AG04449 (cell line): ENCODE measurements at regions not wholly inside any gene's neighbourhood (a gene's known extent, or its start where the extent isn't known, plus 50 kb on each side); places are given as distances from the start of the nearest gene placed in this dataset.
"Not testable (repeated sequence)": the region's sequence is repeated elsewhere in the genome, so short reads cannot be mapped to it uniquely, and the experiment has no call there.

Experiments
- CTCF ChIA-PET: fragments of 350-600 bp; formaldehyde crosslinking; extraction: SDS; loops from one replicate; lab custom pipeline; 2021; ENCODE audit warnings: antibody characterized with exemption; lab: Yijun Ruan, JAX
- POLR2A ChIA-PET: fragments of 400-600, 350-600 bp; formaldehyde crosslinking; extraction: SDS; loops from one replicate; lab custom pipeline; 2020; ENCODE audit warnings: antibody characterized with exemption, inconsistent platforms; lab: Yijun Ruan, JAX
- DNase-seq: peaks from one replicate; pipeline ENCODE4 v3.0.0-alpha.2; 2010; ENCODE audit warnings: low read depth, low spot score
- H3K4me3 ChIP-seq: 2 replicates; pipeline ENCODE4 v1.5.1; 2011; ENCODE audit warnings: low read depth, mild to moderate bottlenecking, control low read depth, low read length
- TF ChIP-seq, protein P1 (sequence below): IDR thresholded peaks from one replicate; pipeline ENCODE4 v1.5.1; 2011; ENCODE audit warnings: mild to moderate bottlenecking, moderate library complexity, low read length, control low read depth, inconsistent platforms; ENCODE audit not compliant: insufficient read depth; ENCODE audit errors: missing control alignments

DNA sequence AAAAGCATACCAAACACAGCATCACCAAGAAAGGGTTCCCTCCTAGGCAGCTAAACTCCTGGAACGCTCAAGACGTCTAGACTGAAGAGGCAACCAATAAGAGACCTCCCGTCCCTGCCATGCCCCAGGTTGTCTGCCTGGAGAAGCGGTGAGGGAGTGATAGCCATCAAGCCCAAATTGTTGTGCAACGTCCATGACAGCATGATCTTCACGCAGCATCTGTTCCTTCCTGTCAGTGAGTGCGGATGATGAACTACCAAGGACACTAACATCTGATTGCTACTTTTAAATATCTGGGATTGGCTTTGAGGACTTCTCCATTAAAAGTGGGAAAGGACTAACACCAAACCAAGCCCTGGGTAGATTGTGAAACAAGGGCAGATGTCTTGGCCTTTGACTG lies 149.7 kb downstream of the TXNL1 start:
- POLR2A ChIA-PET, result no interaction called here
- TF ChIP-seq, protein P1, sequence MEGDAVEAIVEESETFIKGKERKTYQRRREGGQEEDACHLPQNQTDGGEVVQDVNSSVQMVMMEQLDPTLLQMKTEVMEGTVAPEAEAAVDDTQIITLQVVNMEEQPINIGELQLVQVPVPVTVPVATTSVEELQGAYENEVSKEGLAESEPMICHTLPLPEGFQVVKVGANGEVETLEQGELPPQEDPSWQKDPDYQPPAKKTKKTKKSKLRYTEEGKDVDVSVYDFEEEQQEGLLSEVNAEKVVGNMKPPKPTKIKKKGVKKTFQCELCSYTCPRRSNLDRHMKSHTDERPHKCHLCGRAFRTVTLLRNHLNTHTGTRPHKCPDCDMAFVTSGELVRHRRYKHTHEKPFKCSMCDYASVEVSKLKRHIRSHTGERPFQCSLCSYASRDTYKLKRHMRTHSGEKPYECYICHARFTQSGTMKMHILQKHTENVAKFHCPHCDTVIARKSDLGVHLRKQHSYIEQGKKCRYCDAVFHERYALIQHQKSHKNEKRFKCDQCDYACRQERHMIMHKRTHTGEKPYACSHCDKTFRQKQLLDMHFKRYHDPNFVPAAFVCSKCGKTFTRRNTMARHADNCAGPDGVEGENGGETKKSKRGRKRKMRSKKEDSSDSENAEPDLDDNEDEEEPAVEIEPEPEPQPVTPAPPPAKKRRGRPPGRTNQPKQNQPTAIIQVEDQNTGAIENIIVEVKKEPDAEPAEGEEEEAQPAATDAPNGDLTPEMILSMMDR, result no peak
- no peak overlapping the region for H3K4me3 ChIP-seq
- no peak for DNase-seq
- CTCF ChIA-PET, result no interaction called here

DNA sequence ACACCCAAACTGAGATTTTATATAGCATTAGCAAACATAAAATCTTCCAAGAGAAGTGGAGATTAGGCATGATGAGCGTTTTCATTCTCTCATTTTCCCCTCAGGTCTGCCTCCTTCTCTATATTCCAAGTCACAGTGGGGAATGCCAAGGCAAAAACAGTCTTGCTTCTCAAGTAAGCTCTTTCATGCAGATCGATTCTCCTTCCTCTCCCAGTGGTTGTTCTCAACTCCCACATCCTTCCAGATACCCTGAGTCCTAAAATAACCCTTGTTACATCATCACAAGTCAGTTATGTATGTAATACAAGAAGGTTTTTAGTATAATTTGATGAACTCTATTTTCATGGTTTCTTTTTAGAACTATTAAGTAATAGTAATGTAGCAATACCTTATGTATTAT lies 150.6 kb downstream of the TXNL1 start:
- CTCF ChIA-PET, result no interaction called here

DNA sequence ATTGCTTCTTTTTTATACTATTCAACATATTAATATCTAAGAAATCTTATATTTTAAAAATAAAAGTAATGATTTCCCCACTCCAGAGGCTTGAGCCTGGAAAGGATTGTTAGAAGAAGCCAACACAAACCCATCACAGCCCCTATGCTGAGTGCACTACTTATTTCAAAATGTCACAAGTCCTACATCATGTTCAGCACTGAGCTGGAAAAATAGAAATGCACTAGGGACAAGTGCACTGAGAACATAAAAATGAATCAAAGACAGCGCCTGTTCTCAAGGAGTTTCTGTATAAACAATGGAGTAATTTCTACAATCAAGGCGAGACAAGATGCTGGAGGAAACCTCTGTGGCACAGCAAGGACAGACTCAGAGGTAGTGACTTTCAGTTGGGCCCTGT lies 155.0 kb downstream of the TXNL1 start:
- DNase-seq, result no peak
- H3K4me3 ChIP-seq, result no peak overlapping the region
- ChIA-PET POLR2A (no interaction called here), CTCF (no interaction called here)
- TF ChIP-seq, protein P1, result no peak

More for the DNA sequence above, 150.6 kb downstream of the TXNL1 start:
- no peak for DNase-seq
- TF ChIP-seq, protein P1, result no peak
- POLR2A ChIA-PET, result no interaction called here
- no peak overlapping the region for H3K4me3 ChIP-seq

DNA sequence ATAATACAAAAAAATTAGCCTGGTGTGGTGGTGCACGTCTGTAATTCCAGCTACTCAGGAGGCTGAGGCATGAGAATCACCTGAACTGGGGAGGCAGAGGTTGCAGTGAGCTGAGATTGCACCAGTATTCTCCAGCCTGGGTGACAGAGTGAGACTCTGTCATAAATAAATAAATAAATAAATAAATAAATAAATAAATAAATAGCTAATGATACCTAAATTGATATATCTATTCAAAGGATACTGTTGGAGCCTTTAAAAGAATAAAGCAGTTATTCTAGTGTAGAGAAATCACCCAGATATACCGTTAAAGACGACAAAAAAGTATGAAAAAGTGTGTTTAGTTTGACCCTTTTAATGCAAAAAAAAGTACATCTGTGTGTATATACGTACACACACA lies 155.6 kb downstream of the TXNL1 start:
- POLR2A ChIA-PET, CTCF ChIA-PET, H3K4me3 ChIP-seq, DNase-seq: not testable (repeated sequence)

DNA sequence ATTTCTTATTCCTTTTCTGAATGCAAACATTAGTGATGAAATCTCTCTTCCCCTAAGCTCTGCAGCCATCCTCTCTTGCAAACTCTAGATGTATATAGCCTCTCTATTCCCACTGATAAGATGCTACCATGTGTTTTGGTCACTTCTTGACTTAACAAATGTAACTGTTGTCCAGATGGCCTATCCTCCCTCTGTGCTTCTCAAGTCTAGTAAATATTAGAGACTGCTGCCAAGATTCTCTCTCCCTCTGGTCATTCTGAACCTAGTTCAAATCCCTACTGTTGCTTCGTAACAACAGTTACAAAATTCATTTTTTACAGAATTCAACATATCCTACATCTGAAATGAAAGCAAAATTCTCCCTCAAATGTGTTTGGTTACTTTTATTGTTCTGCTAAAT lies 156.6 kb downstream of the TXNL1 start:
- POLR2A ChIA-PET, result no interaction called here
- no peak overlapping the region for H3K4me3 ChIP-seq
- TF ChIP-seq, protein P1, result no peak
- no peak for DNase-seq
- CTCF ChIA-PET, result no interaction called here

DNA sequence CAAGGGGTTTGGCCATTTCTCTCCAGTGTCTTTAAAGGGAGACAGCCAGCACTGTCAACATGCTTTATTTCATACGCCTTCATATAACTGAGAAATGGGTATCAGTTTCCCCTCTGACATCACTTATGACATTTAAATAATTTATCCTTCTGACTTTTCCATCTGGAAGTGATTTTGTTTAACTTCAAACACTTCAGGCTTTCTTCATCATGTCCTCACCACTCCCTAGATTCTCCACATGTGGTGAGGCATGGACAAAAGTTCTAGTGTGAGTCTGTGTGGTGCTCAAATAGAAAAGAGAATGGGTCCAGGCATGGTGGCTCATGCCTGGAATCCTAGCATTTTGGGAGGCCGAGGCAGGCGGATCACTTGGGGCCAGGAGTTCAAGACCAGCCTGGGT lies 158.6 kb downstream of the TXNL1 start:
- ChIA-PET POLR2A (no interaction called here), CTCF (no interaction called here)
- TF ChIP-seq, protein P1, result no peak
- no peak overlapping the region for H3K4me3 ChIP-seq
- no peak for DNase-seq

DNA sequence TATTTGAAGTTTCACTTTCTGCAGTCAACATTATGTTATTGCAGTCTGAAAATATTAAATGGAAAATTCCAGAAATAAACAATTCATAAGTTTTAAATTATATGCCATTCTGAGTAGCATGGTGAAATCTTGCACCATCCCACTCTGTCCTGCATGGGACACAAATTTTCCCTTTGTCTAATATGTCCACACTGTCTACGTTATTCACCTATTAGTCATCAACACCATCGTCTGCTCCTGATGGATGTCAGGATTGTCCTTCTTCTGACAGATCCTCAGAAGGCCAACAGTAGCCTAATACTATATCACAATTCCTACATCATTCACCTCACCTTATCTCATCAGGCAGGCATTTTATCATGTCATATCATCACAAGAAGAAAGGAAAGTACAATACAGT lies 163.1 kb downstream of the TXNL1 start:
- ChIA-PET CTCF (no interaction called here), POLR2A (no interaction called here)
- no peak for DNase-seq
- TF ChIP-seq, protein P1, result no peak
- no peak overlapping the region for H3K4me3 ChIP-seq
